Activated CD8-positive, alpha-beta T cell treated with anti-CD3 and anti-CD28 coated beads for 36 hours (primary cell): ENCODE measurements at regions not wholly inside any gene's neighbourhood (a gene's known extent, or its start where the extent isn't known, plus 50 kb on each side); places are given as distances from the start of the nearest gene placed in this dataset.

Experiments
- ATAC-seq: fragments of 200-7000 bp; cut with Tn5 transposase; one replicate; pipeline ENCODE4 v1.10.0; 2021; ENCODE audit warnings: mild to moderate bottlenecking, moderate library complexity
- CTCF ChIA-PET: fragments of 350-600 bp; sonication (Branson Sonifier 250); formaldehyde crosslinking; loops from one replicate; lab custom pipeline; 2021; ENCODE audit warnings: antibody characterized with exemption; lab: Charles Lee
- POLR2A ChIA-PET: fragments of 350-600 bp; sonication (Branson Sonifier 250); formaldehyde crosslinking; loops from one replicate; lab custom pipeline; 2021; ENCODE audit warnings: antibody characterized with exemption; lab: Charles Lee
- DNase-seq: peaks from one replicate; pipeline ENCODE4 v3.0.0-alpha.2; 2020
- H3K27ac Mint-ChIP-seq: one replicate; pipeline ENCODE4 v1.8.0; 2021; ENCODE audit warnings: mild to moderate bottlenecking, mixed read lengths
- H3K27me3 Mint-ChIP-seq: one replicate; pipeline ENCODE4 v1.8.0; 2021; ENCODE audit warnings: mixed read lengths
- H3K36me3 Mint-ChIP-seq: one replicate; pipeline ENCODE4 v1.8.0; 2021; ENCODE audit warnings: low read depth, mixed read lengths
- H3K4me1 Mint-ChIP-seq: one replicate; pipeline ENCODE4 v1.8.0; 2021; ENCODE audit warnings: low read depth, mixed read lengths
- H3K4me3 Mint-ChIP-seq: one replicate; pipeline ENCODE4 v1.8.0; 2021; ENCODE audit warnings: mild to moderate bottlenecking, moderate library complexity, mixed read lengths
- H3K9me3 Mint-ChIP-seq: one replicate; pipeline ENCODE4 v1.8.0; 2021; ENCODE audit warnings: mixed read lengths
- CTCF ChIP-seq: fragments of 200-600 bp; IDR thresholded peaks from one replicate; pipeline ENCODE4 v1.8.0; 2022; ENCODE audit warnings: antibody characterized with exemption, mild to moderate bottlenecking
- intact Hi-C: fragments of 100-400 bp; cut with micrococcal nuclease; formaldehyde crosslinking; loops from one replicate; pipeline ENCODE4 v1.10.0; 2022

GRCh38 chr10:3385487-3385886 is 212.9 kb upstream of the PITRM1 start:
- no peak overlapping the region for H3K4me3 Mint-ChIP-seq
- no peak for TF ChIP-seq CTCF
- no peak overlapping the region for H3K27ac Mint-ChIP-seq
- ATAC-seq (no peak), DNase-seq (no peak)
- peaks cover 7% of the 10 kb centered on the region for H3K9me3 Mint-ChIP-seq
- intact Hi-C loops = no loop called here
- ChIA-PET CTCF (interaction anchor here (0.7 kb wide), 1 partner anchor 1382 kb away, joined by 3 read pairs; no protein-coding TSS in a partner anchor), POLR2A (no interaction called here)
- H3K27me3 Mint-ChIP-seq = peaks cover 6% of the 10 kb centered on the region
- H3K4me1 Mint-ChIP-seq = no peaks in the 10 kb centered on the region
- H3K36me3 Mint-ChIP-seq = no peaks in the 10 kb centered on the region

- Mint-ChIP-seq H3K4me3 (no peak overlapping the region), H3K27ac (no peak overlapping the region), H3K36me3 (no peaks in the 10 kb centered on the region), H3K27me3 (peaks cover 7% of the 10 kb centered on the region), H3K9me3 (peaks cover 7% of the 10 kb centered on the region), H3K4me1 (no peaks in the 10 kb centered on the region)
- DNase-seq = no peak
- TF ChIP-seq CTCF = no peak
- intact Hi-C loops = no loop called here
- no peak for ATAC-seq
- CTCF ChIA-PET = no interaction called here
- POLR2A ChIA-PET = no interaction called here
Observed at GRCh38 chr10:3382092-3382491, 209.5 kb upstream of the PITRM1 start.

GRCh38 chr10:3380406-3381050 is 207.9 kb upstream of the PITRM1 start:
- CTCF ChIA-PET = no interaction called here
- DNase-seq (no peak), ATAC-seq (no peak)
- Mint-ChIP-seq H3K4me3 (no peak overlapping the region), H3K9me3 (peaks cover 7% of the 10 kb centered on the region), H3K4me1 (no peaks in the 10 kb centered on the region), H3K27me3 (peaks cover 6% of the 10 kb centered on the region), H3K36me3 (no peaks in the 10 kb centered on the region), H3K27ac (no peak overlapping the region)
- POLR2A ChIA-PET = no interaction called here
- intact Hi-C loops = no loop called here
- TF ChIP-seq CTCF = no peak

- intact Hi-C loops = no loop called here
- H3K27me3 Mint-ChIP-seq = peaks cover 5% of the 10 kb centered on the region
- H3K9me3 Mint-ChIP-seq = no peaks in the 10 kb centered on the region
- POLR2A ChIA-PET = no interaction called here
- no peaks in the 10 kb centered on the region for H3K36me3 Mint-ChIP-seq
- H3K4me3 Mint-ChIP-seq = no peak overlapping the region
- CTCF ChIA-PET = no interaction called here
- H3K27ac Mint-ChIP-seq = no peak overlapping the region
- ATAC-seq (no peak), DNase-seq (no peak)
- TF ChIP-seq CTCF = no peak
- H3K4me1 Mint-ChIP-seq = no peaks in the 10 kb centered on the region
Observed at GRCh38 chr10:3376631-3377030, 204.0 kb upstream of the PITRM1 start.

- TF ChIP-seq CTCF = no peak
- DNase-seq (no peak), ATAC-seq (no peak)
- CTCF ChIA-PET = no interaction called here
- intact Hi-C loops = no loop called here
- Mint-ChIP-seq H3K27ac (no peak overlapping the region), H3K4me1 (no peaks in the 10 kb centered on the region), H3K27me3 (peaks cover 5% of the 10 kb centered on the region), H3K36me3 (no peaks in the 10 kb centered on the region), H3K4me3 (no peak overlapping the region), H3K9me3 (no peaks in the 10 kb centered on the region)
- POLR2A ChIA-PET = no interaction called here
Observed at GRCh38 chr10:3375505-3375904, 202.9 kb upstream of the PITRM1 start.
